RCC 7860 (cell line): ENCODE measurements at regions not wholly inside any gene's neighbourhood (a gene's known extent, or its start where the extent isn't known, plus 50 kb on each side); places are given as distances from the start of the nearest gene placed in this dataset.
"Not testable (repeated sequence)": the region's sequence is repeated elsewhere in the genome, so short reads cannot be mapped to it uniquely, and the experiment has no call there.

ENCODE experiments used
- DNase-seq: peaks from one replicate; pipeline ENCODE4 v3.0.0-alpha.2; 2015; ENCODE audit warnings: low spot score
- FAIRE-seq: peaks from 2 replicates; lab custom pipeline; 2012; peaks lifted over from hg19 to GRCh38; lab: Jason Lieb, UNC

- DNase-seq, result peak; percentile 85
- FAIRE-seq, result peak; percentile 82
Measured at GRCh38 chr6:149234051-149234962, 83.2 kb upstream of the TAB2 start.

- DNase-seq, result peak; percentile 80
- peak; percentile 91 for FAIRE-seq
Measured at GRCh38 chr6:149235130-149235561, 82.4 kb upstream of the TAB2 start.

GRCh38 chr6:149236589-149236988 lies 80.9 kb upstream of the TAB2 start:
- no peak for FAIRE-seq
- DNase-seq, result no peak

- no peak for FAIRE-seq
- no peak for DNase-seq
Measured at GRCh38 chr6:149237464-149237863, 80.0 kb upstream of the TAB2 start.

- FAIRE-seq, result no peak
Measured at GRCh38 chr6:149239573-149240209, 77.8 kb upstream of the TAB2 start.

GRCh38 chr6:149242883-149243282 lies 74.6 kb upstream of the TAB2 start:
- DNase-seq, result no peak

More at GRCh38 chr6:149239573-149240209, 77.8 kb upstream of the TAB2 start:
- DNase-seq, result no peak

GRCh38 chr6:149244105-149244504 lies 73.4 kb upstream of the TAB2 start:
- DNase-seq (no peak), FAIRE-seq (no peak)

More at GRCh38 chr6:149242883-149243282, 74.6 kb upstream of the TAB2 start:
- no peak for FAIRE-seq

- no peak for DNase-seq
- no peak for FAIRE-seq
Measured at GRCh38 chr6:149246691-149247384, 70.7 kb upstream of the TAB2 start.

GRCh38 chr6:149247385-149247763 lies 70.1 kb upstream of the TAB2 start:
- FAIRE-seq (no peak), DNase-seq (no peak)

- FAIRE-seq, result not testable (repeated sequence)
Measured at GRCh38 chr6:149248263-149248662, 69.2 kb upstream of the TAB2 start.

GRCh38 chr6:149248693-149249369 lies 68.7 kb upstream of the TAB2 start:
- FAIRE-seq (no peak), DNase-seq (no peak)

More at GRCh38 chr6:149248263-149248662, 69.2 kb upstream of the TAB2 start:
- DNase-seq, result not testable (repeated sequence)

GRCh38 chr6:149249370-149250357 lies 67.8 kb upstream of the TAB2 start:
- FAIRE-seq, result no peak
- DNase-seq, result peak; percentile 35

- no peak for DNase-seq
- FAIRE-seq, result no peak
Measured at GRCh38 chr6:149250951-149251350, 66.6 kb upstream of the TAB2 start.

GRCh38 chr6:149252622-149253021 lies 64.9 kb upstream of the TAB2 start:
- DNase-seq (no peak), FAIRE-seq (no peak)

GRCh38 chr6:149254253-149254652 lies 63.3 kb upstream of the TAB2 start:
- no peak for FAIRE-seq

GRCh38 chr6:149259753-149260152 lies 57.8 kb upstream of the TAB2 start:
- FAIRE-seq, result no peak
- no peak for DNase-seq

More at GRCh38 chr6:149254253-149254652, 63.3 kb upstream of the TAB2 start:
- DNase-seq, result no peak

- DNase-seq (no peak), FAIRE-seq (no peak)
Measured at GRCh38 chr6:149260214-149260874, 57.2 kb upstream of the TAB2 start.

GRCh38 chr6:149261364-149262040 lies 56.0 kb upstream of the TAB2 start:
- DNase-seq, result no peak
- FAIRE-seq, result no peak
